ENCODE measurements at regions not wholly inside any gene's neighbourhood (a gene's known extent, or its start where the extent isn't known, plus 50 kb on each side); places are given as distances from the start of the nearest gene placed in this dataset.

DNA sequence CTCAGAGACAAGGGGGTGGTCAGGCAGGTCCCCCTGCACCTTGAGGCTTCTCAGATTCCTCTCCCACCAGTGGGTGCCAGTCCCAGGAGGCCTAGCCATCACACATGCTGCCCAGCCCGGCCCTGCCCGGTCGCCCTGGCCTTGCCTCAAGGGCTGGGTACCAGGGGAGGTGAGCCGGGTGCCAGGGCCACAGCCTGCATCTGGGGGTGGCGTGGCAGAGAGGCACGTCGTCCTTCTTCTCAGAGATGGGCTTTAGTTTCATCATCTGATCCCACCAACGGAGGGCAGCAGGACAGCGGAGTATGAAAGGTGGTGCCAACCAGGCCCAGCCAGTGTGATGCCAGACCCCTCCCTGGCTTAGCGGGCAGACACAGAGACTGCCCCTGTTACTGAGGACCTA lies 161.7 kb downstream of the TFCP2L1 start:
- no peak for DNase-seq

- DNase-seq, result no peak
These were observed 160.7 kb downstream of the TFCP2L1 start for GRCh38 chr2:121124330-121124729.

DNA sequence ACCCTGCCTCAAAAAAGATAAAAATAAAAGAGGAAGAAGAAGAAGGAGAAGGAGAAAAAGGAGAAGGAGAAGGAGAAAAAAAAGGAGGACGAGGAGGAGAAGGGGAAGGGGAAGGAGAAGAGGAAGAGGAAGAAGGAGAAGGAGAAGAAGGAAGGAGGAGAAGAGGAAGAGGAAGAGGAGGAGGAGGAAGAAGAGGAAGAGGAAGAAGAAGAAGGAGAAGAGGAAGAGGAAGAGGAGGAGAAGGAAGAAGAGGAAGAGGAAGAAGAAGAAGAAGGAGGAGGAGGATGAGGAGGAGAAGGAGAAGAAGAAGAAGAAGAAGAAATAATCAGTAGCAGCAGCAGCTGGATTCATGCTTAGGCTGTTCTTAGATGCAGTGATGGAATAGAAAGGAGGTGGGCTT lies 159.7 kb downstream of the TFCP2L1 start:
- DNase-seq, result no peak

- DNase-seq, result peak; percentile 48
These were observed 156.0 kb downstream of the TFCP2L1 start for GRCh38 chr2:121128741-121129659.

GRCh38 chr2:121129692-121130091 lies 155.3 kb downstream of the TFCP2L1 start:
- no peak for DNase-seq

DNA sequence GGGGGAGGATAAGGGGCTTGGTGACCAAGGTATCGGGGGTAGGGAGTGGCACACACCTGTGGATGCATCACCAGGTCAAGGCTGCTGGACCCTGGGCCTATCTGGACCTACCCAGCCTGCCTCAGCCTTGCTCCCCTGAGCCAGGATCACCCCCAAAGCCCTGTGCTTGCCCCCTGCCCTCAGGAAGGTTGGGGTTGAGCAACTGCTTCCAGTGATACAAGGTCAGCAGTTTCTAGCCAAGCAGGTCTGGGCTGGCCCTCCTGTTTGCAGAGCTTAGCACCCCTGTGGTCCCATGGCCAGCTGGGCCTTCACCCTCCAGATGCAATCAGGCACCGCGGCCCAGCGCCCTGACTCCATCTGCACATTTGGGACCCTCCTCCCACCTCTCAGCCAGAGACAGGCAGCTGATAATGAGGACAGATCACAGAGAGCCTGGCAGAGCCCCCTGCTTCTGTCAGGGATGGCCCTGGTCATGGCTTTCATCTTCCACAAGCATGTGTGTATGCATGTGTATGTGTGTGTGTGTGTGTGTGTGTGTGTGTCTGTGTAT lies 154.6 kb downstream of the TFCP2L1 start:
- no peak for DNase-seq

DNA sequence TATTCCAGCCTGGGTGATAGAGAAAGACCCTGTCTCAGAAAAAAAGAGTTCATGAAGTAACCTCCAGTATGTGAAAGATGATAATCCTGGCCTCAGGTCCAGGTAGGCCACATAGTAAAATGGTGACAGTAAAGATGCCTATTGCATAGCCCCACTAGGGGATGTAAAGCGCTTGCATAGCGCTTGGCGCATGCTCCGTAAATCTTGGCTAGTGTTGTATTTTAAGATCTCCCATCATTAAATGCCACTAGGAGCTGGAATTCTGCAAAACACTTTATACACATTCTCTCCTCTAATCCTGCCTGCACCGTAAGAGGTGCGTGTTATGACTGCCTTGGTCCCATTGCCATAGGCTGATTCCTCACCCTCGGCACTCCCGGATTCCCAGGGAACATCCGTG lies 153.6 kb downstream of the TFCP2L1 start:
- no peak for DNase-seq

DNA sequence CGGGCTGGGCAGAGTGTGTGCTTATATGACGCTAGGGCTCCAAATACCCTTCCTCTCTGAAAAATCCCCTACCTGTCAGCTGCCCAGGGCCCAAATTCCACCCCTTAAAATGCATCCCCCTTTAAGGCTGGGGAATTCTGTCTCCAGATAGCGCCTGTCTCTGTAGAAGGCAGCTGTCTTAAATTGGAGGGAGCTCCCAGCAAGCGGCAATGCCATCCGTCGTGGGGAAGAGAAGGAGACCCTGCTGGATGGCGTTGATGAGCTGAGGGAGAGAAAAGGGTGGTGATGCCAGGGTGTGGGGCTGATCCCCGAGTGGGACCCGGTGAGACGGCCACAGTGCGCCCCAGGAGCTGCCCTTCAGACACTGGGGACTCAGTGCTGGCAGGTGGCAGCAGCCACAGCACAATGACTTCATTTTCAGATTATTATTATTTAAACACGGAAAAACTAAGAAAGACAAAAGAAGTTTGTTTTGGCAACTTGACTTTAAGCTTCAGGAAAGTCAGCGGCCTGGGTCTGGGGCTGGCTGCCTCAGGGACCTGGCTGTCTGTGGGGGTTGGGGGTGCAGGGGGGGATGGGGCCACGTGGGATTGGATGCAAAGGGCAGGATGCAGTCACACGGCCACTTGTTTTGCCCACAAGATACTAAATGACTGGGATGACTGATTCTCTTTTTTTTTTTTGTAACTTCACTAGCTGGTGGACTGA lies 152.8 kb downstream of the TFCP2L1 start:
- no peak for DNase-seq

GRCh38 chr2:121132762-121133107 lies 152.3 kb downstream of the TFCP2L1 start:
- DNase-seq, result no peak

DNA sequence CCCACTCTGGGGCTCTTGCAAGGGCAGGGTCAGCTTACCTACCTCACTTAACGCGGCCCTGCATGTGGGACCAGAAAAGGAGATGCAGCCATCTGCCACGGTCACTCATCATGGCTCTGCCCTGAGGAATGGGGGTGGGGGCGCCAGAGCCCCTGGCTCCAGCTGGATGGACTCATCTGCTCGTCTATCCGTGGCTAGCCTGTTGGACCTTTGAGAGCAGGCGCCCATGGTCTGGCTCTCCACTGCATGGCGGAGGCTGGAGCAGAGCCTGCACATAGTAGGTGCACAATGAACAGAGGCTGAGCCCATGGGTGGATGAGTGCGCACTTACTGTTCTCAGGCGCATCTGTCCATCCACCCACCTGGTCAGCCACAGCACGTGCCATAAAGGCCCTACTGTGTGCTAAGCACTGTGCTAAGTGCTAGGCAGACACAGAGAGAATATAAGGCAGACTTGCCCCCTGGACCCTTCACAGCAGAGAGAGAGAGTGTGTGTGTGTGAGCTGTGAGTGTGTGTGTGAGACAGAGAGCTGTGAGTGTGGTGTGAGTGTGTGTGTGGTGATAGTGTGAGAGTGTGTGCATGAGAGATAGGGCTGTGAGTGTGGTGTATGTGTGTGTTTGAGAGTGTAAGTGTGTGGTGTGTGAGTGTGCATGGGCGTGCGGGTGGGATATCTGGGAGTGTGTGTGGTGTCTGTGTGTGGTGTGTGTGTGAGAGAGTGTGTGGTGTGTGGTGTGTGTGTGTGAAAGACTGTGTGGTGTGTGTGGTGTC lies 151.3 kb downstream of the TFCP2L1 start:
- no peak for DNase-seq

DNA sequence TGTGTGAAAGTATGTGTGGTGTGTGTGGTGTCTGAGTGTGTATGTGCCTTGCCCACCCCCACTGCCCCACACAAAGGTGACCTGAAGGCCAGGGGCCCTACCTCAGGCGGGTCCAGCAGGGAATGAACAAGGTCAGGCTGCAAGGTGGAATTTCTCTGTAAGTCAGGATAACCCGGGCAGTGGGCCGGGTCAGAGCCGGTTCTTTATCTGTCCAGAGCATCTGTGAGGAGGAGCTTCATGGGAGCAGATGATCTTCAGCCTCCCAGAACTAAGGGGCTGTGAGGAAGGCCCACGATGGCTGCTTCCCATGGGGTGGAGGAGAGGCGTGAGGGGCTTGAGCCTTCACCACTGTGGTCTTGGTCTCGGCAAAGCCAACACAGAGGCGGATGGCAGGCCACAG lies 150.3 kb downstream of the TFCP2L1 start:
- DNase-seq, result no peak

GRCh38 chr2:121135168-121135853 lies 149.7 kb downstream of the TFCP2L1 start:
- DNase-seq, result no peak

GRCh38 chr2:121136323-121136722 lies 148.7 kb downstream of the TFCP2L1 start:
- DNase-seq, result no peak

- no peak for DNase-seq
These were observed 147.4 kb downstream of the TFCP2L1 start for GRCh38 chr2:121137571-121137970.

DNA sequence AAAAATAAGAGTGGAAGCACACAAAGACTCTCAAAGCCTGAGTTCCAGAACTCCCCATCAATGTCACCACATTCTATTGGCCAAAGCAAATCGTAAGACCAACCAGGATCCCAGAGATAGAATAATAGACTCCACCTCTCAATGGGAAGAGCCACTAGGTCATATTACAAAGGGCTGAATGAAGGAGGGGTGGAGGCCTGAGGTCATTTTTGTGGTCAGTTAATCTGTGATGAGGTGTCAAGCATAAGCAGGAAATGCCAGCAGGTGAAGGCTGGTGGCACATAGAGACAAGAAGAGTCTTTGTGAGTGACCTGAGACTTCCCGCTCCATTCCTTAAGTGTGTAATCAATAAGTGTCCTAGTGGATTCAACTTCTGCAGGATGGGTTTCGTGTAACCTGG lies 144.3 kb downstream of the TFCP2L1 start:
- DNase-seq, result no peak

DNA sequence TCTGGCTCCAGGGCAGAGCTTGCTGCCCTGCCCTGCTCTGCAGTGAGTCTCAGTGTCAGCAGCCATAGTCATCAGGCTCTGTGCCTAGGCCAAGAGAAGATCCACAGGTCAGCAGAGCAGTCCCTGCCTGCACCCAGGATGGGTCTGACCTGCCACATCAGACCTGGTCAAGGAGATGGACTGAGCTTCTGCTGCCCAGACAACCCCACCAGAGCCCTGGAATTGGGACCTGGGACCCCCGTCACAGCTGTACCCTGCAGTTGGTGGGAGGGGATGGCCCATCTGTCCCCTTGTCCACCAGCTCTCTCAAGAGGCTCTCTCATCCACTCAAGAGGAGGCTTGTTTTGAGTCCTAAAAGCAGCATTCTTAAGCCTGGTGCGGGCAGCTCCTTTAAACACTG lies 142.6 kb downstream of the TFCP2L1 start:
- no peak for DNase-seq

DNA sequence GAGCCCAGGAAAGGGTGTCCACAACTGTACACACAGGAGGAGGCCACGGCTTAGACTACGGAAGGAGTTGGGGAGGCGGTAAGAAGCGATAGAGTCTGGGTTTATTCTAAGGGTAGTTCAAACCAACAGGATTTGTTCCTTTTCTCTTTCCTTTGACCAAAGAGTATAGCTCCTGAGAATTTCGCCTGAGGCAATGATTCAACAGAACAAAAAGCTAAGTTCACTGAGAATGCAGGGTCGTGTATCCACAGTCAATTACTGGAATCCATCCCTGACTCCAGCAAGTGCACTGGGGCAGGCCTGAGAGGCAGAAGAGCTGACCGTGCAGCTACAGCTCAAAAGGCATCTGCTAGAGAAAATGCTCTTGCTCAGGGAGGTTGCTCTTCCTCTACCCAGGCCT lies 140.9 kb downstream of the TFCP2L1 start:
- DNase-seq, result no peak

DNA sequence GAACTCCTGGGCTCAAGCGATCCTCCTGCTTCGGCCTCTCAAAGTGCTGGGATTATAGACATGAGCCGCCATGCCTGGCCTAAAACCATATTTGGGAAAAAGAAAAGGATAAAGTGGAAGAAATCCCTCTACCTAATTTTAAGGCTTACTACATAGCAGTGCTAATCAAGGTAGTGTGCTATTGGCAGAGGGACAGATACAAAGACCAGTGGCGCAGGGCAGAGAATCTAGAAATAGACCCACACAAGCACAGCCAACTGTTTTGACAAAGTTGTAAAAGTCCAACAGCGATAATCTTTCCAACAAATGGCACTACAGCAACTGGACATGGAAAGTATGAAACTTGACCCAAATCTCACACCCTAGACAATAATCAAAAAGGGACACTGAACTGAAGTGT lies 138.4 kb downstream of the TFCP2L1 start:
- no peak for DNase-seq

- DNase-seq, result no peak
These were observed 137.2 kb downstream of the TFCP2L1 start for GRCh38 chr2:121147766-121148165.

GRCh38 chr2:121148481-121148880 lies 136.5 kb downstream of the TFCP2L1 start:
- no peak for DNase-seq

- DNase-seq, result no peak
These were observed 135.6 kb downstream of the TFCP2L1 start for GRCh38 chr2:121149384-121149783.

DNA sequence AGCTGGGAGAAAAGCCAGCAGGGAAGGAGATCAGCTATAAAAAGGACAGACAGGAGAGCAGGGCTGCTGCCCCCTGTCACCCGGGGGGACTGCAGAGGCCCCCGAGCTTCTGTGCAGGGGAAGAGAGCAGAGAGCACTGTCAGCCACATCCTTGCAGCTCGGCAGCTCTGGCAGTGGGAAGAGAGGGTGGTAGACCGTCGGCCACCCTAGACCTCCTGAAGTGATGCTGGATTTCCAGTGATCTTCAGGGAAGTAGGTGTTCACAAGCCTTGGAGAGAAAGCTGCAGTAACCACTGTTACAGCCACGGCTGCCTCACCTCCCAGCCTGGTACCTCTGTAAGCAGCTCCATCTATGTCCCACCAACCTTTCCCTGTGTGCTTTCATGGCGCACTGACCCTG lies 134.9 kb downstream of the TFCP2L1 start:
- DNase-seq, result no peak

GRCh38 chr2:121150713-121151112 lies 134.3 kb downstream of the TFCP2L1 start:
- no peak for DNase-seq
